ENCODE measurements at regions not wholly inside any gene's neighbourhood (a gene's known extent, or its start where the extent isn't known, plus 50 kb on each side); places are given as distances from the start of the nearest gene placed in this dataset.

- no peak overlapping the region for H3K9ac ChIP-seq (ENCODE audit: low read length)
- no peaks in the 10 kb centered on the region for H3K27me3 ChIP-seq (ENCODE audit: insufficient read depth, low read depth, low read length)
- no peaks in the 10 kb centered on the region for H3F3A ChIP-seq (ENCODE audit: insufficient read depth, low read length, poor library complexity, severe bottlenecking)
- H3K4me2 ChIP-seq (ENCODE audit: low read length): no peak overlapping the region
- H3K4me3 ChIP-seq (ENCODE audit: low read length): no peak overlapping the region
- H3K27ac ChIP-seq (ENCODE audit: low read length): no peak overlapping the region
- H3K9me2 ChIP-seq (ENCODE audit: insufficient read depth, low read length): no peaks in the 10 kb centered on the region
- H3K9me3 ChIP-seq (ENCODE audit: low read length): no peaks in the 10 kb centered on the region
- no peaks in the 10 kb centered on the region for H4K20me1 ChIP-seq (ENCODE audit: insufficient read depth)
- H3K79me2 ChIP-seq (replicated peaks; ENCODE audit: insufficient read depth, low read length): no peaks in the 10 kb centered on the region
- no peak overlapping the region for H2AFZ ChIP-seq (ENCODE audit: low read depth, low read length)
- TF ChIP-seq EZH2 (IDR thresholded peaks at IDR 0.05; ENCODE audit: borderline replicate concordance, insufficient read depth, low read length, poor library complexity, severe bottlenecking) (no peak), MXI1 (conservative IDR thresholded peaks at IDR 0.05; ENCODE audit: poor library complexity, severe bottlenecking) (no peak), RAD21 (conservative IDR thresholded peaks at IDR 0.05) (no peak), SMC3 (conservative IDR thresholded peaks at IDR 0.05; ENCODE audit: poor library complexity) (no peak)
- TF ChIP-seq, protein P1, sequence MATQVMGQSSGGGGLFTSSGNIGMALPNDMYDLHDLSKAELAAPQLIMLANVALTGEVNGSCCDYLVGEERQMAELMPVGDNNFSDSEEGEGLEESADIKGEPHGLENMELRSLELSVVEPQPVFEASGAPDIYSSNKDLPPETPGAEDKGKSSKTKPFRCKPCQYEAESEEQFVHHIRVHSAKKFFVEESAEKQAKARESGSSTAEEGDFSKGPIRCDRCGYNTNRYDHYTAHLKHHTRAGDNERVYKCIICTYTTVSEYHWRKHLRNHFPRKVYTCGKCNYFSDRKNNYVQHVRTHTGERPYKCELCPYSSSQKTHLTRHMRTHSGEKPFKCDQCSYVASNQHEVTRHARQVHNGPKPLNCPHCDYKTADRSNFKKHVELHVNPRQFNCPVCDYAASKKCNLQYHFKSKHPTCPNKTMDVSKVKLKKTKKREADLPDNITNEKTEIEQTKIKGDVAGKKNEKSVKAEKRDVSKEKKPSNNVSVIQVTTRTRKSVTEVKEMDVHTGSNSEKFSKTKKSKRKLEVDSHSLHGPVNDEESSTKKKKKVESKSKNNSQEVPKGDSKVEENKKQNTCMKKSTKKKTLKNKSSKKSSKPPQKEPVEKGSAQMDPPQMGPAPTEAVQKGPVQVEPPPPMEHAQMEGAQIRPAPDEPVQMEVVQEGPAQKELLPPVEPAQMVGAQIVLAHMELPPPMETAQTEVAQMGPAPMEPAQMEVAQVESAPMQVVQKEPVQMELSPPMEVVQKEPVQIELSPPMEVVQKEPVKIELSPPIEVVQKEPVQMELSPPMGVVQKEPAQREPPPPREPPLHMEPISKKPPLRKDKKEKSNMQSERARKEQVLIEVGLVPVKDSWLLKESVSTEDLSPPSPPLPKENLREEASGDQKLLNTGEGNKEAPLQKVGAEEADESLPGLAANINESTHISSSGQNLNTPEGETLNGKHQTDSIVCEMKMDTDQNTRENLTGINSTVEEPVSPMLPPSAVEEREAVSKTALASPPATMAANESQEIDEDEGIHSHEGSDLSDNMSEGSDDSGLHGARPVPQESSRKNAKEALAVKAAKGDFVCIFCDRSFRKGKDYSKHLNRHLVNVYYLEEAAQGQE (IDR thresholded peaks at IDR 0.05; ENCODE audit: borderline replicate concordance): no peak
- H3K36me3 ChIP-seq (ENCODE audit: insufficient read depth, low read length): no peaks in the 10 kb centered on the region
These were observed 299.8 kb upstream of the THBS1 start for GRCh38 chr15:39281094-39281493.

DNA sequence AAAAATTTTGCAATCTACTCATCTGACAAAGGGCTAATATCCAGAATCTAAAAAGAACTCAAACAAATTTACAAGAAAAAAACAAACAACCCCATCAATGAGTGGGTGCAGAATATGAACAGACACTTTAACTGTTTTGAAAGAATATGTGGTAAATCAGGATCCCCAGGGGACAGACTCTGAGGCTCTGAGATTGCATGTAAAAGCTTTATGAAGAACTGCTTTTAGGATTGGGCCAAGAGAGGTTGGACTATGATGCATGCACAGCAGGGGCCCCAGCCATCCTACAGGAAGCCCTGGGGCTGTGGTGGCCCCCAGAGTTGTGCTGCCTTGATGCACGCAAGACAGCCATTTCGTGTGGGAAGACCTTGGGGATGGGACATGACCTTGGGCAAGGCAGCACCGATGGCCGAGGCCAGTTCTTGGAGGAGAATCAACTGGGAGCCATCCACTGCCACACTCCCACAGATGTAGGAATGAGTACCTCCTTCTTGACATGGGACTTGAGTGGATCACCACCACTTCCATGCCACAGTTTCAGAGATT is 298.1 kb upstream of the THBS1 start:
- H3K9me3 ChIP-seq (ENCODE audit: low read length): no peaks in the 10 kb centered on the region
- H3F3A ChIP-seq (ENCODE audit: insufficient read depth, low read length, poor library complexity, severe bottlenecking): no peaks in the 10 kb centered on the region
- H3K4me3 ChIP-seq (ENCODE audit: low read length): no peak overlapping the region
- no peaks in the 10 kb centered on the region for H3K9me2 ChIP-seq (ENCODE audit: insufficient read depth, low read length)
- H3K9ac ChIP-seq (ENCODE audit: low read length): no peak overlapping the region
- no peak overlapping the region for H2AFZ ChIP-seq (ENCODE audit: low read depth, low read length)
- no peaks in the 10 kb centered on the region for H3K27me3 ChIP-seq (ENCODE audit: insufficient read depth, low read depth, low read length)
- no peak overlapping the region for H3K27ac ChIP-seq (ENCODE audit: low read length)
- no peak for TF ChIP-seq RAD21 (conservative IDR thresholded peaks at IDR 0.05)
- TF ChIP-seq MXI1 (conservative IDR thresholded peaks at IDR 0.05; ENCODE audit: poor library complexity, severe bottlenecking): no peak
- TF ChIP-seq EZH2 (IDR thresholded peaks at IDR 0.05; ENCODE audit: borderline replicate concordance, insufficient read depth, low read length, poor library complexity, severe bottlenecking): no peak
- TF ChIP-seq EP300 (conservative IDR thresholded peaks at IDR 0.05; ENCODE audit: poor library complexity, severe bottlenecking): no peak
- TF ChIP-seq TAF1 (IDR thresholded peaks at IDR 0.05; ENCODE audit: low read depth): no peak
- TF ChIP-seq, protein P2, sequence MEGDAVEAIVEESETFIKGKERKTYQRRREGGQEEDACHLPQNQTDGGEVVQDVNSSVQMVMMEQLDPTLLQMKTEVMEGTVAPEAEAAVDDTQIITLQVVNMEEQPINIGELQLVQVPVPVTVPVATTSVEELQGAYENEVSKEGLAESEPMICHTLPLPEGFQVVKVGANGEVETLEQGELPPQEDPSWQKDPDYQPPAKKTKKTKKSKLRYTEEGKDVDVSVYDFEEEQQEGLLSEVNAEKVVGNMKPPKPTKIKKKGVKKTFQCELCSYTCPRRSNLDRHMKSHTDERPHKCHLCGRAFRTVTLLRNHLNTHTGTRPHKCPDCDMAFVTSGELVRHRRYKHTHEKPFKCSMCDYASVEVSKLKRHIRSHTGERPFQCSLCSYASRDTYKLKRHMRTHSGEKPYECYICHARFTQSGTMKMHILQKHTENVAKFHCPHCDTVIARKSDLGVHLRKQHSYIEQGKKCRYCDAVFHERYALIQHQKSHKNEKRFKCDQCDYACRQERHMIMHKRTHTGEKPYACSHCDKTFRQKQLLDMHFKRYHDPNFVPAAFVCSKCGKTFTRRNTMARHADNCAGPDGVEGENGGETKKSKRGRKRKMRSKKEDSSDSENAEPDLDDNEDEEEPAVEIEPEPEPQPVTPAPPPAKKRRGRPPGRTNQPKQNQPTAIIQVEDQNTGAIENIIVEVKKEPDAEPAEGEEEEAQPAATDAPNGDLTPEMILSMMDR (IDR thresholded peaks at IDR 0.05; ENCODE audit: poor library complexity, severe bottlenecking): no peak
- no peak for TF ChIP-seq POLR2AphosphoS5 (IDR thresholded peaks at IDR 0.05)
- TF ChIP-seq, protein P1 (IDR thresholded peaks at IDR 0.05; ENCODE audit: borderline replicate concordance): no peak
- H3K79me2 ChIP-seq (replicated peaks; ENCODE audit: insufficient read depth, low read length): no peaks in the 10 kb centered on the region
- H3K36me3 ChIP-seq (ENCODE audit: insufficient read depth, low read length): no peaks in the 10 kb centered on the region
- H3K4me2 ChIP-seq (ENCODE audit: low read length): no peak overlapping the region
- H4K20me1 ChIP-seq (ENCODE audit: insufficient read depth): no peaks in the 10 kb centered on the region
